B cell (primary cell): ENCODE measurements at regions not wholly inside any gene's neighbourhood (a gene's known extent, or its start where the extent isn't known, plus 50 kb on each side); places are given as distances from the start of the nearest gene placed in this dataset.

Source experiments
- ATAC-seq: fragments of 200-7000 bp; cut with Tn5 transposase; one replicate; pipeline ENCODE4 v1.10.0; 2021; ENCODE audit warnings: low read depth, mild to moderate bottlenecking, moderate number of reproducible peaks, moderate library complexity
- CTCF ChIA-PET: fragments of 350-600 bp; sonication (Branson Sonifier 250); formaldehyde crosslinking; loops from one replicate; lab custom pipeline; 2021; ENCODE audit warnings: antibody characterized with exemption, inconsistent platforms; lab: Charles Lee
- POLR2A ChIA-PET: fragments of 350-600 bp; sonication (Branson Sonifier 250); formaldehyde crosslinking; loops from one replicate; lab custom pipeline; 2021; ENCODE audit warnings: antibody characterized with exemption; lab: Charles Lee
- DNase-seq: peaks from one replicate; pipeline ENCODE4 v3.0.0; 2013
- H2AFZ ChIP-seq: 2 replicates; pipeline ENCODE4 v1.6.1; 2012; ENCODE audit warnings: mild to moderate bottlenecking, low read depth, low read length; ENCODE audit not compliant: insufficient read depth, poor library complexity, severe bottlenecking
- H3K27ac ChIP-seq, 2 donors: 1 replicate in 1 of 2; 2 replicates in 1 of 2; pipeline ENCODE4 v1.5.1; 2012 to 2013; ENCODE audit warnings: low read length in 2 of 2, mild to moderate bottlenecking in 2 of 2, moderate library complexity in 1 of 2
- H3K27me3 ChIP-seq, 4 experiments: fragments of 200-600 bp in 1 of 4; sonication (generic) in 1 of 4; replicated peaks in 1 of 4; 1 replicate in 2 of 4; 2 replicates in 2 of 4; pipeline versions ENCODE4 v1.6.1 to v1.7.0; 2013 to 2016; ENCODE audit warnings: low read length in 3 of 4, mild to moderate bottlenecking in 2 of 4, mixed read lengths in 1 of 4, moderate library complexity in 1 of 4; ENCODE audit not compliant: insufficient read depth in 4 of 4, control insufficient read depth in 3 of 4; ENCODE audit errors: control extremely low read depth in 1 of 4
- H3K36me3 ChIP-seq, 2 experiments: replicated peaks in 1 of 2; 1 replicate in 1 of 2; 2 replicates in 1 of 2; pipeline versions ENCODE4 v1.6.1 to v1.7.1; 2013; ENCODE audit warnings: low read length in 1 of 2; ENCODE audit not compliant: insufficient read depth in 2 of 2, control insufficient read depth in 1 of 2; ENCODE audit errors: control extremely low read depth in 1 of 2, extremely low read depth in 1 of 2
- H3K4me1 ChIP-seq, 2 donors: fragments of 200-600 bp in 1 of 2; sonication (generic) in 1 of 2; 1 replicate in 1 of 2; 2 replicates in 1 of 2; pipeline versions ENCODE4 v1.5.1 to v1.6.1; 2013 to 2017; ENCODE audit warnings: low read length in 2 of 2; ENCODE audit not compliant: control insufficient read depth in 2 of 2, insufficient read depth in 2 of 2
- H3K4me2 ChIP-seq: replicated peaks from 2 replicates; pipeline ENCODE3; 2012; ENCODE audit warnings: mild to moderate bottlenecking, low read depth, low read length; ENCODE audit not compliant: poor library complexity, severe bottlenecking
- H3K4me3 ChIP-seq, 5 experiments: fragments of 200-600 bp in 1 of 5; sonication (generic) in 1 of 5; 1 replicate in 3 of 5; 2 replicates in 2 of 5; pipeline versions ENCODE4 v1.5.1 to v1.7.0; 2011 to 2016; ENCODE audit warnings: low read length in 4 of 5, mild to moderate bottlenecking in 4 of 5, low read depth in 2 of 5, control low read depth in 1 of 5, moderate library complexity in 1 of 5; ENCODE audit not compliant: insufficient read depth in 1 of 5; ENCODE audit errors: control extremely low read depth in 1 of 5, extremely low read depth in 1 of 5
- H3K79me2 ChIP-seq: fragments of 200-600 bp; sonication (generic); one replicate; pipeline ENCODE4 v1.6.0; 2016; ENCODE audit warnings: low read length; ENCODE audit not compliant: control insufficient read depth, insufficient read depth
- H3K9ac ChIP-seq: fragments of 200-600 bp; sonication (generic); 2 replicates; pipeline ENCODE4 v1.6.1; 2017; ENCODE audit warnings: mild to moderate bottlenecking, low read length, moderate library complexity
- H3K9me3 ChIP-seq, 3 donors: one replicate each; pipeline versions ENCODE4 v1.6.1 to v1.7.1; 2013; ENCODE audit warnings: low read length in 2 of 3; ENCODE audit not compliant: control insufficient read depth in 2 of 3, insufficient read depth in 1 of 3; ENCODE audit errors: control extremely low read depth in 1 of 3
- H4K20me1 ChIP-seq: 2 replicates; pipeline ENCODE4 v1.6.0; 2012; ENCODE audit warnings: mild to moderate bottlenecking, low read length; ENCODE audit not compliant: insufficient read depth, control insufficient read depth, poor library complexity, severe bottlenecking
- H3K27ac Mint-ChIP-seq: one replicate; pipeline ENCODE4 v1.8.0; 2021; ENCODE audit warnings: mixed read lengths
- H3K27me3 Mint-ChIP-seq: one replicate; pipeline ENCODE4 v1.8.0; 2021; ENCODE audit warnings: mixed read lengths
- H3K4me1 Mint-ChIP-seq: one replicate; pipeline ENCODE4 v1.8.0; 2021; ENCODE audit warnings: mixed read lengths
- H3K4me3 Mint-ChIP-seq: one replicate; pipeline ENCODE4 v1.8.0; 2021; ENCODE audit warnings: mixed read lengths
- H3K9me3 Mint-ChIP-seq: one replicate; pipeline ENCODE4 v1.8.0; 2022; ENCODE audit warnings: mixed read lengths; ENCODE audit not compliant: insufficient read depth
- EZH2 ChIP-seq: IDR thresholded peaks from 2 replicates; pipeline ENCODE4 v1.6.1; 2012; ENCODE audit warnings: borderline replicate concordance, low read depth, mild to moderate bottlenecking, moderate library complexity, low read length; ENCODE audit not compliant: insufficient read depth, poor library complexity, severe bottlenecking
- WGBS: methylation state at CpG from one replicate; pipeline ENCODE4 v1.1.5; 2013; ENCODE audit warnings: missing lambda C conversion rate; ENCODE audit not compliant: insufficient coverage; 5-methylcytosine and 5-hydroxymethylcytosine counted together
- intact Hi-C: fragments of 100-400 bp; cut with micrococcal nuclease; formaldehyde crosslinking; loops from one replicate; pipeline ENCODE4 v1.10.0; 2022
- TF ChIP-seq, protein P1 (sequence below): fragments of 200-600 bp; IDR thresholded peaks from one replicate; pipeline ENCODE4 v1.8.0; 2022; ENCODE audit warnings: antibody characterized with exemption, mild to moderate bottlenecking

DNA sequence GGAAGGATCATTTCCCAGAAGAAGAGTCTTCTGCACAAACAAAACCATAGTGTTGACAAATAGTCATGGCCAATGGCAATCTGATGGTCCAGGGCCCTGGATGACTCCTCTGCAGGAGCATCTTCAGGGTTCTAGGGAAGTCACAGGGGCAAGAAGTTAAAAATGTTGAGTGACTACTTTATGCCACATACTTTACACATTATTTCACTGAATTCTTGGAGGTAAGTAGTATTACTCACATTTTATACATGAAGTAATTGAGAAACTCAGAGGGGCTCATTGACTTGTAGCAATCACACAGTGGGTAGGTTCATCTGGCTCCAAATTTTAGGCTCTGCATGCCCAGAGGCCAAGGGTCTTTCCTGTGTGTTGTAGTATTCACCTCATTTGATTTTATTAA lies 430.2 kb upstream of the MCTP2 start:
- no peaks in the 10 kb centered on the region for H3K4me1 Mint-ChIP-seq
- no peak overlapping the region for H3K27ac Mint-ChIP-seq
- ChIA-PET CTCF (no interaction called here), POLR2A (no interaction called here)
- H3K4me3 Mint-ChIP-seq, result no peak overlapping the region
- no peaks in the 10 kb centered on the region for H3K9me3 Mint-ChIP-seq
- H3K27me3 ChIP-seq, result no peaks in the 10 kb centered on the region
- no peaks in the 10 kb centered on the region for H3K36me3 ChIP-seq
- DNase-seq, result no peak
- no peaks in the 10 kb centered on the region for H3K79me2 ChIP-seq
- no peak overlapping the region for H3K4me2 ChIP-seq
- TF ChIP-seq EZH2, result no peak
- TF ChIP-seq, protein P1, sequence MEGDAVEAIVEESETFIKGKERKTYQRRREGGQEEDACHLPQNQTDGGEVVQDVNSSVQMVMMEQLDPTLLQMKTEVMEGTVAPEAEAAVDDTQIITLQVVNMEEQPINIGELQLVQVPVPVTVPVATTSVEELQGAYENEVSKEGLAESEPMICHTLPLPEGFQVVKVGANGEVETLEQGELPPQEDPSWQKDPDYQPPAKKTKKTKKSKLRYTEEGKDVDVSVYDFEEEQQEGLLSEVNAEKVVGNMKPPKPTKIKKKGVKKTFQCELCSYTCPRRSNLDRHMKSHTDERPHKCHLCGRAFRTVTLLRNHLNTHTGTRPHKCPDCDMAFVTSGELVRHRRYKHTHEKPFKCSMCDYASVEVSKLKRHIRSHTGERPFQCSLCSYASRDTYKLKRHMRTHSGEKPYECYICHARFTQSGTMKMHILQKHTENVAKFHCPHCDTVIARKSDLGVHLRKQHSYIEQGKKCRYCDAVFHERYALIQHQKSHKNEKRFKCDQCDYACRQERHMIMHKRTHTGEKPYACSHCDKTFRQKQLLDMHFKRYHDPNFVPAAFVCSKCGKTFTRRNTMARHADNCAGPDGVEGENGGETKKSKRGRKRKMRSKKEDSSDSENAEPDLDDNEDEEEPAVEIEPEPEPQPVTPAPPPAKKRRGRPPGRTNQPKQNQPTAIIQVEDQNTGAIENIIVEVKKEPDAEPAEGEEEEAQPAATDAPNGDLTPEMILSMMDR, result no peak
- no peaks in the 10 kb centered on the region for H4K20me1 ChIP-seq
- no peak overlapping the region for H2AFZ ChIP-seq
- no peaks in the 10 kb centered on the region for H3K27me3 Mint-ChIP-seq
- intact Hi-C loops, result no loop called here
- ATAC-seq, result no peak
- no peak overlapping the region for H3K4me3 ChIP-seq
- H3K9me3 ChIP-seq, result peaks cover 0 to 8% (median 0%) of the 10 kb centered on the region in 3 donors
- H3K9ac ChIP-seq, result no peak overlapping the region
- H3K4me1 ChIP-seq, result no peaks in the 10 kb centered on the region
- no peak overlapping the region for H3K27ac ChIP-seq

DNA sequence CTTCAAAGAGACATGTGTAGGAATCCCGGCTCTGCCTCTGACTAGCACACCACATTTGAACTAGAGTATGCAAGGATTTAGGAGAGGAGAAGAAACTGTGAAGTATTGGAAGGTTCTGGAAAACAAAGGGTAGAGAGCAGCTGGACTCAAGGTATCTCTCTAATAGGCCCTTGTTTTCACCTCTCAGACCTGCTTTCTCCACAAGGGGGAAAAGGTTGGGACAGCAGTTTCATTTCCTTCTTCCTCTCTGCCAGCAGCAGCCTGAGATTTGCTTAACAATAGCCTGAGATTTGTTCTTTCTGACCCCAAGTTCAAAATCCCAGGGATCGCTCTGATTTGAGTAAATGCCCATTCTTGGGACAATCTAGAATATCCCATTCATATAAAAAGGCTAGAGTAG lies 430.6 kb upstream of the MCTP2 start:
- DNase-seq, result no peak
- Histone ChIP-seq H3K4me1 (no peaks in the 10 kb centered on the region), H2AFZ (no peak overlapping the region), H3K79me2 (no peaks in the 10 kb centered on the region), H3K4me3 (no peak overlapping the region), H3K27me3 (no peaks in the 10 kb centered on the region), H3K27ac (no peak overlapping the region), H3K9me3 (peaks cover 0 to 8% (median 0%) of the 10 kb centered on the region in 3 donors), H3K9ac (no peak overlapping the region), H4K20me1 (no peaks in the 10 kb centered on the region), H3K36me3 (no peaks in the 10 kb centered on the region), H3K4me2 (no peak overlapping the region)
- ATAC-seq, result no peak
- no CpG with 5 or more reads among the region's 2 CpGs for WGBS
- ChIA-PET CTCF (no interaction called here), POLR2A (no interaction called here)
- Mint-ChIP-seq H3K4me1 (no peaks in the 10 kb centered on the region), H3K27me3 (no peaks in the 10 kb centered on the region), H3K27ac (no peak overlapping the region), H3K9me3 (no peaks in the 10 kb centered on the region), H3K4me3 (no peak overlapping the region)
- intact Hi-C loops, result no loop called here
- TF ChIP-seq, protein P1, result no peak
- TF ChIP-seq EZH2, result no peak
